Nephron progenitor cell (in vitro differentiated cells): ENCODE measurements at regions not wholly inside any gene's neighbourhood (a gene's known extent, or its start where the extent isn't known, plus 50 kb on each side); places are given as distances from the start of the nearest gene placed in this dataset.

ENCODE experiments used
- DNase-seq: peaks from one replicate; pipeline ENCODE4 v3.0.0; 2021
- H3K27ac Mint-ChIP-seq: 2 replicates; pipeline ENCODE4 v1.8.0; 2021; ENCODE audit warnings: mild to moderate bottlenecking, moderate library complexity, mixed read lengths
- H3K27me3 Mint-ChIP-seq: 2 replicates; pipeline ENCODE4 v1.8.0; 2021; ENCODE audit warnings: mild to moderate bottlenecking, low read depth, mixed read lengths; ENCODE audit not compliant: poor library complexity
- H3K36me3 Mint-ChIP-seq: 2 replicates; pipeline ENCODE4 v1.8.0; 2021; ENCODE audit warnings: low read depth, mixed read lengths
- H3K4me1 Mint-ChIP-seq: 2 replicates; pipeline ENCODE4 v1.8.0; 2021; ENCODE audit warnings: mixed read lengths
- H3K4me3 Mint-ChIP-seq: 2 replicates; pipeline ENCODE4 v1.8.0; 2021; ENCODE audit warnings: mild to moderate bottlenecking, moderate library complexity, mixed read lengths
- H3K9me3 Mint-ChIP-seq: 2 replicates; pipeline ENCODE4 v1.8.0; 2021; ENCODE audit warnings: mild to moderate bottlenecking, moderate library complexity, mixed read lengths
- CTCF ChIP-seq: fragments of 200-600 bp; sonication (generic); IDR thresholded peaks from 2 replicates; pipeline ENCODE4 v1.5.0; 2021; ENCODE audit warnings: antibody characterized with exemption

GRCh38 chr11:45021001-45021400 is 70.3 kb upstream of the TP53I11 start:
- Mint-ChIP-seq H3K27me3 (peaks cover 5% of the 10 kb centered on the region), H3K36me3 (no peaks in the 10 kb centered on the region), H3K9me3 (peaks cover 6% of the 10 kb centered on the region), H3K4me1 (peaks cover 73% of the 10 kb centered on the region), H3K4me3 (peak overlapping the region; percentile 37), H3K27ac (no peak overlapping the region)
- DNase-seq = no peak
- no peak for TF ChIP-seq CTCF

DNA sequence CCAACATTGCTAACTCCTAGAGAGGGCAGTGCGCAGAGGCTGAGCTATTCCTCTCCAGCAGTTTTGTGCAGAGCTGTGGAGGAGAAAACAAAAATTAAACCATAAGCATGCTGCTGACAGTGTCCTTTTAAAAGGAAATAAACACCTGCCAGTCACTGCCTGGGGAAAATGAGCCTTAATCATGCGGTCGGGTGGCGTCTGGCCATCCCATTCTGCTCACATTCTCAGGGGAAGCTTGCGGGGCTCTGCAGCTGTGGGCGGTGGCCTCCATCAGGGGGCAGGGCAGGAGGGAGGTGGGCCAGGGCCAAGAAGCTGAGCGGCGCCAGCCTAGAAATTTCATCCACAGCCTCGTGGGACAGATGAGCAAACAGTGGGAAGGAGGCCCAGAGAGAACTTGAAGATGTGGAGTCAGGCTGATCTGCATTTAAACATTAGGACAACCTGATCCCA is 71.0 kb upstream of the TP53I11 start:
- TF ChIP-seq CTCF = no peak
- Mint-ChIP-seq H3K4me1 (peaks cover 71% of the 10 kb centered on the region), H3K9me3 (no peaks in the 10 kb centered on the region), H3K4me3 (no peak overlapping the region), H3K27ac (no peak overlapping the region), H3K36me3 (no peaks in the 10 kb centered on the region), H3K27me3 (peaks cover 5% of the 10 kb centered on the region)
- DNase-seq = peak; percentile 35

DNA sequence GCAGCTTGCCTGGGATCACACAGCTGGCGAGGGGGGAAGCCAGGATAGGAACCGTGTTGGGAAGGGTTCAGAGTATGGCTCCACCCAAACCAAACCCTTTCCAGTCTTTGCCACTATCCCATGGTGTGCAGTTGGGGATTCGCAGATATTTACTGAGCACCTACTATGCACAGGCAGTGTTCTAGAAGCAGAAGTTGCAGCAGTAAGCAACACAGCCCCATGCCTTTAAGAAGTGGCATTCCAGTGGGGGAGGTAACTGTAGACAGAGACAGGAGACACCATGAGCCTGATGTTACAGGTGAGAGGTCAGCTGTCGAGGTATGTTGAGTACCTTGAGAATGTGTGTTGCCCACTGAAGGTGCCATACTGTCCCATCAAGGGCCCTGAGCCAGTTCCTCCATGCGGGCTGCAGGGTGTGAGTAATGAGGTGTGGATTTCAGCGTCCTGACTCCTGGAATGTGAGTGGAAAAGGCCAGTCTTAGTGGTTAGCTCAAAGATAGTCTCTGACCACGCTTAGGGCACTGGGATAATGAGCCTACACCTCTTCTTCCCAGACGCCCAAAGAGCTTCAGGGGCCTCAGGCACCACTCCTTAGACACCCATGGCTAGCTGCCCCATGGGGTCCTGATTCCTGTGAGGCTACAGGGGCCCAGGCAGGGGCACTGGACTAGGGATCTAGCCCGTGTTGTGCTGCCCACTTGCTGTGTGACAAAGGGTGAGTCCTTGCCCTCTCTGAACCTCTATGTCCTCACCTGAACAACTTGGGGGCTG is 71.8 kb upstream of the TP53I11 start:
- DNase-seq = no peak
- Mint-ChIP-seq H3K4me3 (no peak overlapping the region), H3K9me3 (no peaks in the 10 kb centered on the region), H3K27me3 (peaks cover 8% of the 10 kb centered on the region), H3K4me1 (peaks cover 65% of the 10 kb centered on the region), H3K27ac (no peak overlapping the region), H3K36me3 (no peaks in the 10 kb centered on the region)
- no peak for TF ChIP-seq CTCF

DNA sequence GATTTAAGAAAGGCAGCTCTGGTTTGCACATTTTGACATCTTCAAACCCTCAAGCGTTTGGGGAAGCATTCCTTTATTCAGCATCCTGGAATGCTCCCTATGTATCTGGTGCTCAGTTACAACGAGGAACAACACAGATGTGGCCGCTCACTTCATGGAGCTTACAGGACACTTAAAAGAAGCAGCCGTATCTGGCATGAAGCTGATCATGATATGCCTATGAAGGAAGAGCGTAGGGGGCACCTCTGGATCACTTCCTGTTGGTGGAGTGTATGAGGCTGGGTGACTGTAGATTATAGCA is 72.3 kb upstream of the TP53I11 start:
- H3K27ac Mint-ChIP-seq = no peak overlapping the region

DNA sequence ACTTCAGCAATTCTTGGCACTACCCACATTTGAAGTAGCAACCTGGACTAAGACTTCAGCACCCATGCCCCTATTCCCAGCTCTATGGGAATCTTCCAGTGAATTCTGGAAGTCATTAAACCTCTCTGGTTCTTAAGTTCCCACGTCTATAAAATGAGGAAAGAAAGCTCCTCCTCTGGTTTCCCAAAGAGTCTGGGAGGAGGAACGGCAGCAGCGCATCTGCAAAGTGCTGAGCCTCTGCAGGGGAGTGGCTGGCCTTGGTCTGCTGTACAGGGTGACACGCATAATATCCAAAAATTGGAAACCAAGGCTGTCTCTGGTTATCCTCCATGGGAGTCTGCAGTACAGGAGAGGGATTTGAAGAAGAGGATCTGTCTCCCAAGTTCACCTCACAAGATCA is 73.6 kb upstream of the TP53I11 start:
- H3K27me3 Mint-ChIP-seq = peaks cover 8% of the 10 kb centered on the region
- no peak overlapping the region for H3K27ac Mint-ChIP-seq
- no peak for TF ChIP-seq CTCF
- no peaks in the 10 kb centered on the region for H3K9me3 Mint-ChIP-seq
- no peak overlapping the region for H3K4me3 Mint-ChIP-seq
- H3K4me1 Mint-ChIP-seq = peaks cover 50% of the 10 kb centered on the region
- no peak for DNase-seq
- H3K36me3 Mint-ChIP-seq = no peaks in the 10 kb centered on the region

More for the DNA sequence above, 72.3 kb upstream of the TP53I11 start:
- H3K9me3 Mint-ChIP-seq = no peaks in the 10 kb centered on the region
- H3K4me1 Mint-ChIP-seq = peaks cover 60% of the 10 kb centered on the region
- no peak for TF ChIP-seq CTCF
- H3K27me3 Mint-ChIP-seq = peaks cover 8% of the 10 kb centered on the region
- DNase-seq = no peak
- H3K36me3 Mint-ChIP-seq = no peaks in the 10 kb centered on the region
- H3K4me3 Mint-ChIP-seq = no peak overlapping the region
